GM19240 (cell line): ENCODE measurements at regions not wholly inside any gene's neighbourhood (a gene's known extent, or its start where the extent isn't known, plus 50 kb on each side); places are given as distances from the start of the nearest gene placed in this dataset.

Experiments
- DNase-seq: peaks from one replicate; pipeline ENCODE4 v3.0.0; 2011; ENCODE audit warnings: low spot score; ENCODE audit not compliant: insufficient read length

DNA sequence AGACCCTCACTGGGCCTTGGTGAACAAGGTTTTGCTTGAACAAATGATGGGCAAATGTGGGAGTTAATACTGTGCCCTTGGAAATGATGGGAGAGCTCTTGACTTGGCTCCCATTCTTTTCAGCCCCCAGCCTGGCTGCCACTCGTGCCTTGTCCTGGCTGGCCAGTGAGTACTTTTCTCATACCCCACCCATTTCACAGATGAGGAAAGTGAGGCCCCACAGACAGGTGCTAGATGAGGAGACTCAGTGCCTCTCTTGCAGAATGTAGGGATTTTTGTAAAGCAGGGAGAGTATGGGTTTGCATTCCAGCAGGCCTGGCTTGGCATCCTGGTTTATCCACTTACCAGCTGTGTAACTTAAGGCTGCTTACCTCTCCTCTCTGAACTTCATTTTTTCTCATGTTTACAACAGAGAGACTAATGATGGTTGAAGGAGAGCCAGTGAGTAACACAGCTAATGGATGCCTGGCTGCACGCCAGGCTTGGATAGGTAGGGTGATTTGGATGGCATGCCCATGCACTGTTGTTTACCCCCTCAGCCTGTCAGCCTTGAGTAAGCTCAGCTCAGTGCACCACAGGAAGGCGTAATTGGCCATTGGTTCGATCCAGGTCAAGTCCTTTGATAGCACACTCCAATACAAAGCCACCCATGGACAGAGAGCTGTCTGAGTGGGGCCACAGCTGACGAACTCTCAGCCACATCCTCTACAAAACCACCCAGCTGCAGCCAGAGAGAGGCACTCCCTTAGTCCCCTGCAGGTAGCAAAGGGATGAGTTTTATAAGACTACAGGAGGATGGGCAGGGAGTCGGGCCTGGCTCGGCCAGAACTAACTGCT is 436.8 kb downstream of the RPS24 start:
- DNase-seq: no peak

DNA sequence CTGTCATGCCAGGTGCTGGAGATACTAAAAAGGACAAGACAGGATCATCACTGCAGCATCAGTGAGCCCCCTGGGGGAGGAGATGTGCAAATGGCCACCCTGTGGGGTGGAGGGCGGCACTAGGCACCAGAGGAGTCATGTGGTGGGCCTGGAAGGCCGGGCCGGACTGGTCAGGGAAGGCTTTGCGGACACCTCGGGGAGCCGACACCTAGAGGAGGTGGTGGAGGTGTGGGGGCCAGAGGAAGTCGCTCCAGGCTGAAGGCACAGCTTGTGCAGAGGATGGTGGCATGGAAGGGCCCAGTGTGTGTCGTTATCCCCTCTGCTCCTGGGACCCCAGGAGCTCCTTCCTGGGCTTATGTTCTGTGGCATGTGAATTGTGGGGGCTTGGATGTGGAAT is 437.7 kb downstream of the RPS24 start:
- no peak for DNase-seq

DNA sequence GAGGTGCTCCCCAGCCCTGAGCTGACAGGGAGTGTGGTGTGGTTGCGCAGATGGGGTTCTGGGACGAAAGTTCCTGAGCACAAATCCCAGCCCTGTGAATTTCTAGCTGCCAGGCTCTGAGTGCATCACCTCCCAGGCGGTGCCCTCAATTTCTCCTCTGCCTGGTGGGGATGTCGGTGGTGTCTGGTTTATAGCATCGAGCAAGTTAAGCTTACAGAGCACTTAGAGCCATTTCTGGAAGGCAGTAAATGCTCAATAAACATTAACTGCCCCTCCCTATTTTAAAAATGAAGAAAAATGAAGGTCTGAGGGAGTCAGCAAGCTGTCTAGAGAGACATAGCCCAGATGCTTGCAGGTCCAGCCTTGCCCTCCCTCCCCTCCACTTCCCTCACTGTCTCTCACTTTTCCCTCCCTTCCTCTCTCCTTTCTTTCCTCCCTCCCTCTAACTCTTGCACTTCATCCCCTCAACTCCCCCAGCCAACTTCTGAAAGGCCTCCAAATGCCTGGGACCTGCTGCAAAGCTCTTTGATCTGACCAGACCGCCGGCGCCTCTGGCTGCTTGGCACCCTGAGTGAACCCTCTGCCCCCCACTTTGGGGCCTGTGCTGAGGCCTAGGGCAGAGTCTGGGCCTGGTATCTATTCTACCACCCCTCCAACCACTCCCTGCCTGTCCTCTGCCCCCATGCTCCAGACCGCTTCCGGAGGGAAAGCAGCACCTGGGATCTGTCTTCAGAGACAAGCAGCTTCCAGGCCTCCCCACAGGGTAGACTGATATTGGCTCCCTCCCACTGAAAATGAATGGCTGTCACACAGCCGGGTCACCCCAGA is 438.3 kb downstream of the RPS24 start:
- DNase-seq: no peak

DNA sequence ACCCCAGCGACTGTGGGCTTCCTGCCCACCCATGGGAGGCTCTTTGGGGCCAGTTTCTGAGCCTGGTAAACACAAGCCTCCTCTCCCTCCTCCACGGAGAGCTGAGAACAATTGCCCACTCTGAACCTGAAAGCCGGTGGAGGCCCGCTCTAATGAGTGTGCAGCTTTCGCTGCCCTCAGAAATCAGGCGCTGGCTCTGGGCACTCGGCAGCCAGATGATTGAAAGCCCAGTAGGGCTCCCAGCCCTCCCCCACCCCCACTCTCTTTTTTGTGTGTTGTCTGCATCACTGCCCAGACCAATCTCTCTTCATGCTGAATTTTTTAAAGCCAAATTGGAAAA is 438.9 kb downstream of the RPS24 start:
- DNase-seq: no peak

DNA sequence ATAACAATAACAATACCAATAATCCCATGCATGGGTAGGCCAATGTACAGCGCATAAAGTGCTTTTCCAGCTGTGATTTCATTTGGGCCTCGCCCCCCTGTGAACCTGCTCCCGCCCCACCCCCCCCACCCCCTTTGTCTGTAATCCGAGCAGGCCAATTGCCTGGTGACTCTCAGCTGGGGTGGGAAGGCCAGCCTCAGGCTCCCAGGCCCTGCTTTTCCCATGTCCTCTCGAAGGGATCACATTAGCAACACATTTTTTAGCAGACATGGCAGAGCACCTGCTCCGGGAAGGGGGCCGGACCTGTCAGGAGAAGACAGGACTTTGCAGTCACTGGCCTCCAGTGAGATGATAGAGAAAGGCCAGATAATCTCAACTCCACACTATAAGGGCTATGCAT is 439.3 kb downstream of the RPS24 start:
- no peak for DNase-seq

DNA sequence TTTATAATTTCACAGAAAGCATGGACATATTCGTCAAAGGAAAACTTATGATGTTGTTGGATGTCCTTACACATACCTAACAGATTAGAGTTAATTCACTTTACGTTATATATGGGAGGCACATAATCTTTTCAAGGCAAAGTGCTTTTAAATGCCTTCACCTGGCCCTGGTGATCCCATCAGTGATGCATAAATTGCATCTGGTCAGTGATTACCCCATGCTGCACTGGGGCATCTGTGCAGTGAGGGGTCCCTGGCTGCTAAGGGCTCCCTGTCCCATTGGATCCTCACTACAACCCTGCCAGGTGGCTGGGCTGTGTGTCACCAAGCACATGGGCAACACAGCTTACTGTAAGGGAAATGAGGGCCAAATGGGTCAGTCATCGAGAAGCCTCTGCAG is 441.1 kb downstream of the RPS24 start:
- no peak for DNase-seq

DNA sequence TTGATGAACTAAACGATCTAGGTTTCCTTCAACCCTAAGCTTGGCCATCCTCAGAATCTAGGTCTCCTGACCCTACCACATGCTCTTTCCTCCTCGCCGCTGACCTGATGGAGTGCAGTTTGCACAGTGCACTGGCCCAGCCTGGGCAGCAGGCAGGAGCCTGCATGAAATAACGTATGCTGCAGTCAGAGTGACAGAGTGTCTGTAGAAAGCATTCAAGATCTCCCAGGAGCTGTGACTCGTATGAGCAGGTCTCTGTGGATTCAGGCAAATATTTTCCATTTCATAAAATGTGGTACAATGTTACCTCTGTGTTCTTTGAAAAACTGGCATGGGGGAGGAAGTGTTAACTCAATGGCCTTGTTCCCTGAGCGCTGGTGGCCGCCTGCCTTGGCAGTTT is 441.8 kb downstream of the RPS24 start:
- no peak for DNase-seq

DNA sequence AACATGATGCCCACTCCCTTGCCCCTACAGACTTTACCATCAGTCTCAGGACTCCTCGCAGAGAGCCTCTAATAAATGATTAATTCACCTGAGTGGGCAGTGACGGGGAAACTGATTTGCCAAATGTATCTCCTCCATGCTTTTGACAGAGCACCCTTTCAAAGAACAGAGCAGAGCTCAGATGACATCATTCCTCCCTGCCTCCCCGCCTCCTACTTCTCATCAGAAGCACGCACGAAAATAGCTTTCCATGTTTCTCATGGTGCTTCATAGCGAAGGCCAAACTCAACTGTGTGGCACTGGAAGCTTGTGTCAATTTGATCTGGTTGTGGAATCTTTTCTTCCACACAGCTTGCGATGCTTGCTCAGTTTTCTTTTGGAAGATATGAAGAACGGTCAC is 442.5 kb downstream of the RPS24 start:
- DNase-seq: no peak

DNA sequence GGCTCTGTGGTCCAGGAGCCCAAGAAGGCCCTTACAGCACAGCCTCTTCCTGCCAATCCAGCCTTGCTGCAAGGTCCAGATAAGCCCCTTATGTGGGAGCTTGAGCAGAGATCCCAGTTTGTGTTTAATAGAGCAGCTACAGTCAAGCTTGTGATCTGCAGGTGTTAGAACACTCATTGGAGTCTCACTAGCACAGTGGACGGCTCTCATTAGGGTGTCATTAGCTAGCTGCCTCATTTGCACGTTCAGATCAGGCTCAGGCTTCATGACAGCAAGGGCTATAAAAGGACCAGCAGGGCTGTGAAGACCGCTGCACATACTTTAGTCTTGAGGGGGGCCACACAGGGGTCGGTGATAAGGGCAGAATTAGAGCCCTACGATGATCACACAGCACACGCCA is 443.2 kb downstream of the RPS24 start:
- no peak for DNase-seq

DNA sequence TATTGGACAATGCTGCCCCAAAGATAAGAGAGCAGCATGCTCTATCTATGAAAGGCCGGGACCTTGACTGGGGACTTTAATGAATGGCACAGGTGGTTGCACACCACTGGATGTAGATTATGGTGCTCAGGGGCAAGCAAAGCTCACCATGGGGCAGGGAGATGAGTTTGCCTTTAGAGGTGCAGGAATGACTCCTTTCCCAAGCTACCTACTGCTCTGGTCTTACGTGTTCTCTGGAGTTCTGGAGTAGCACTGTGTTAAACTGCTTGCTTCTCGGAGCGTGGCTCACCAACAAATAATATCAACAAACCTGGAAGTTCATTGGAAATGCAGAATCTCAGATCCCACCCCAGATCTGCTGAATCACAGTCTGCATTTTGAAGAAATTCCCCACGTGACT is 445.3 kb downstream of the RPS24 start:
- DNase-seq: no peak

DNA sequence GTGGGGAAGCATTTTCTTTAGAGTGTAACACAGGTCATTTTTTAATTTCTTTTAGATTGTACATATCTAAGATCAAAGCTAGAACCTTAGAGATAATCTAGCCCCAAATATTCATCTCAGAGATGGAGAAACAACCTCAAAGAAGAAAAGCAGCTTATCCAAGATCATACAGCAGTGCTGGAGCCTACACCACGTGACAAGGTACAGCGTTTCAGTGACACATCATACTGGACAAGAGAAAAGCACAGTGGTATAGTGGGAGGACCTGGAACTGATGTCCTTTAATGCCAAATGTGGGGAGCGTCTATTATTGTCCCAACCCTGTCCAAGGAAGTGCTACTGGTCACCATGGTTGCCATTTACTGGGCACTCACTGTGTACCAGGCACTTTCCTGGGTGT is 445.8 kb downstream of the RPS24 start:
- DNase-seq: no peak

DNA sequence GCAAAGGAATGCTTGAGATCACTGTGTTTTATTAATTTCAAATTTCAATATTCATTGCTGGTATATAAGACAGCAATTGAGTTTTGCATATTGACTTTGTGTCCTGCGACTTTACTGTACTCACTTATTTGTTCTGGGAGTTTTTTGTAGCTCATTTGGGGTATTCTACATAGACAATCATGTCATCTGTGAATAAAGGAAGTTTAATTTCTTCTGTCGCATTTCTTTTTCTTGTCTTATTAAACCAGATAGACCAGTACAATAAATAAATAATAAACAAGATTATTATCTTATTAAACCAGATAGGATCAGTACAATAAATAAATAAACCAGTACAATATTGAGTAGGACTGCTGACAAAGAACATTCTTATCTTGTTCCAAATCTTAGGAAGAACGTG is 448.2 kb downstream of the RPS24 start:
- no peak for DNase-seq

DNA sequence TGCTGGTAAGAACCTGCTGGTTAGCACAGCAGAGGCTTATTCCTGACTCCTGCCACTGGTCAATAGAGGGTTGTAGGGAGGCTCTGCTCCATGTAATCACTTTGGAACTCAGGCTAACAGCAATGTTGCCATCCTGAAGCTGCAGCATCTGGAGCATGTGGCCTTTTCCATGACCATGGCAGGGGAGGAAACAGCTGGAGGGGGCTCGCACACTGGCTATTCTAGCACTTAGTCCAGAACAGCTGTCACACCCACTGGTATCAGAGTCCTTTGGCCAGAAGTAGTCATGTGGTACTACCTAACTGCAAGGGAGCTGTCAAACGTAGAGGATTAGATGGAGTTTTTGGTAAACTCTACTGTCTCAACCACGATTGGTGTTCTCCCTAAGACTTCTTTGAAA is 450.0 kb downstream of the RPS24 start:
- DNase-seq: no peak

DNA sequence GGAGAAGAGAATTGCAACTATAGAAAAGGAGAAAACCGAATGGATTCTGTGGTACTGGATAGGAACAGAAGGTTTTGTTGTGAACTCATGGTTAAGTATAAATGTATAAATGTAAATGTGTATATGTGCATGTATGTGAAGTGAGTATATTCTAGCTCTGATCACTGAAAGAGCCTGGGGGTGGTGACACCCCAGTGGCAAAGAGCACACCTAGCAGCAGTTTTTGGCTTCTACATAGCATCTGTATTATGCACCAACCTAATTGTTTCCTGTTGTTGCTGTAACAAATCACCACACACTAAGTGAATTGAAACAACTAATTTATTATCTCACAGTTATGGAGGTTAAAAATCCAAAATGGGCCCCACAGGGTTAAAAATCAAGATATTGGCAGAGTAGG is 455.4 kb downstream of the RPS24 start:
- DNase-seq: no peak

DNA sequence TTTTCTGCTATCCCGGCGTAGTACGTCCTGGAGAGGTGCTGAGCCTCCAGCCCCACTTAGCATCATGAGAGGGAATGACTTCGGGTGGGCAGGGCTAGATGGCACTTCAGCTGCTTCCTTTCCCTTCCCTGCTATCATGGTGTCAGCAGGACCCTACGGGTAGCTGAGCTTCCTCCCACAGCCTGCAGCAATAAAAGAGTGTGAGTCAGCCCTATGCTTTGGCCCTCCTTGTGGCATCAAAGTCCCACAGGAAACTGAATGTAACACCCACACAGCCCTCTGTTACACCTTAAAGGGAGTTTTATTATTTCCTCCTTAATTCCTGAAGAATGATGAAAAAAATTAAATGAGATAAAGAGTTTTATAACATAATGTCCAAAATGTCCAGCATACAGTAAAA is 458.1 kb downstream of the RPS24 start:
- no peak for DNase-seq

DNA sequence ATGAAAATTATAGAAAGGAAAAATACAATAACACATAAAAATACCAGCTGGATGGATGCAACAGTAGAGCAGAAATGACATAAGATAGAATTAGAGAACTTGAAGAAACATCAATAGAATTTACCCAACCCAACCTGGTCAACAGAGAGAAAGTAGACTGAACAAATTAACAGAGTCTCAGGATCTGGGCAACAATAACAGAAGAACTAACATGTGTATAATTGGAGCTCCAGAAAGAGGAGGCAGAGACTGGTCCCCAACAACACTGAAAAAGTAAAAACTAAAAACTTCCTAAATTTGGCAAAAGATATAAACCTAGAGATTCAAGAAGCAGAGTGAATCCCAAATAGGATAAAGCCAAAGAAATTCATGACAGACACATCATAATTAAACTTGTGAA is 458.8 kb downstream of the RPS24 start:
- no peak for DNase-seq

DNA sequence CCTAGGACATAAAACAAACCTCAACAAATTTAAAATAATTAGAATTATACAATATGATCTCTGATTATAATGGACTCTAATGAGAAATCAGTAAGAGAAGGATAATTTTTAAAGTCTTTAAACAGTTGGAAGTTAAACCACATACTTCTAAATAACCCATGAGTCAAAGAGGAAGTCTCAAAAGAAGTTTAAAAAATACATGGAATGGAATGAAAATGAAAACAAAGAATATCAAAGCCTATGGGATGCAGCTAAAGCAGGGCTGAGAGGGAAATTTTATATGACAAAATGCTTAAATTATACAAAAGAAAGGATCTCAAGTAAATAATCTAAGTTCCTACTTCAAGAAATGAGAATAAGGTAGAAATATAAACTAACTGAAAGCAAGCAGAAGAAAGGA is 460.5 kb downstream of the RPS24 start:
- DNase-seq: no peak

DNA sequence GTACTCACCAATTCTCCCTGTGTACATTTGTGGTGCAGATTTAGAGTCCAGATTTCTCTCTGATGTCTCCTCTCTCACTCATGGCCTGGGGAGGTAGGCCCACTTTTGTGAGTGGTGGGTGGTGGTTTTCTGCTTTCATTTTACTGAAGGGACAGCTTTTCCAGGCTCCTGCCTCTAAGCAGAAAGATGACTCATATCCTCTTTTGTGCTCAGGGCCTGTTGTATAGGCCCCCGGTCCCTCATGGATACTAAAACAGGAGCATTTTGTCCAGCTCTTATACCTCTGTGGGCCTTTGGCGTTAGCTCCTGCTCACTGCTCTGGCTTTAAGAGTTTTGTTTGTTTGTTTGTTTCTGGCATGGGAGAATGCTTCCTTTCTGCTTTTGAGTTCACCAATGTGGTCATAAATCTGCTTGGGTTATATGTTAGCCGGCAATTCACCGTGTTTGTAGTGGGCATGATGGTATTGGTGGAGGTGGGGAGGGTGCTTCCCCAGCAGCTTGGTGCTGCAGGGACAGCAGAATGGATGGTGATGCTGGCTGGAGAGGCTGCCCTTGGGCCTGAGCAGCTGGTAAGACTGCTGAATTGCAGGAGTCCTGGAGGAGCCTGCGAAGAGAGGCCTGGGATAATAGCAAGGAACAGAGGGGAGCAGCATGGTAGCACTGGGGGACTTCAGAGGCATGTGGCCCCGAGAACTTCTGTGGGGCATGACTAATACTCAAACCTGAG is 468.7 kb downstream of the RPS24 start:
- no peak for DNase-seq

DNA sequence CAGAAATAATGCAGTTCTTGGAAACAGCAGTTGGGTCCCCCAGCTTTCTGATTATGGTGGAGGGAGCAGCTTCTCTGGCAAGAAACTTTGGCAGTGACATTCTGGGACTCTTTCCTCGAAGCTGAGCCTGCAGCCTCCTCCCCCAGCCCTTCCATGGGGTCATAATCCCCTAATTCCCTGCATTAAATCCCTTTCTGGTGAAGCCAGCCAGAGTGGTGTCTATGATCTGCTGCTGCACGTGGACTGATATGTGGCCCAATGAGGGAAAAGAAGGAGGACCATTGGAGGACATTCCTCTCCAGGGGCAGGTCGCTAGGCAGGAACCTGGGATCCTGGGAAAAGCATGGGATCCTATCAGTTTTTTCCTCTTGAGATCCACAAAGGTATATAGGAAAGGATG is 470.5 kb downstream of the RPS24 start:
- DNase-seq: no peak

DNA sequence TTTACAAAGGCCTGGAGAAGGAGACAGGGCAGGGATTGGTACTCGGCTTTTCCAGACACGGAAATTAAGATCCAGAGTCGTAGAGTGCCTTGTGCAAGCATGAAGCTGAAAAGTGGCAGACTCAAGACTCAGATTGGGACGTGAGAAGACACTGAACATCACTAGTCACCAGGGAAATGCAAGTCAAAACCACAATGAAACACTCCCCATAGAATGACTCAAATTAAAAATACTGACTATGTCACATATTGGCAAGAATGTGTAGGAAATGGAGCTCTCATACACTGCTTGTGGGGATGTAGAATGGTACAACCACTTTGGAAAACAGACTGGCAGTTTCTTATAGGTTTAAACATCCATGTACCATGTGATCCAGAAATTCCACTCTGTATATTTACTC is 472.0 kb downstream of the RPS24 start:
- DNase-seq: no peak

DNA sequence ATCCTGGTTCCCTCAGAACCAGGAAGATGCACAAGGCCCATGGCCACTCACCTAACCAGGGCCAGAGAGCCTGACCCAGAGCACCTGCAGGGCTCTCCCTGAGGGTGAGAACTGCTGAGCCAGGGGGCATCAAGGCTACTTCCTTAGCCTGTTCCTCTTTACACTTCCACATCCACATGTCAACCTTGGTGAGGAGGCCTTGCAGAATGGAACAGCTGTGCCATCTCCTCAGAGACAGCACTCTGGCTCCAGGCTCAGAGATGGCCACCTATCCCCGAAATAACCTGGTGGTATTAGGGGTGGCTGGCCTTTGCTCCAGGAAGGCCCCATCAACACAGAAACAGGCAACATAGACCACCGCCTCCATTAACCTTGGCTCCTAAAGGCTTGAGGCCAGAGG is 473.0 kb downstream of the RPS24 start:
- DNase-seq: no peak

DNA sequence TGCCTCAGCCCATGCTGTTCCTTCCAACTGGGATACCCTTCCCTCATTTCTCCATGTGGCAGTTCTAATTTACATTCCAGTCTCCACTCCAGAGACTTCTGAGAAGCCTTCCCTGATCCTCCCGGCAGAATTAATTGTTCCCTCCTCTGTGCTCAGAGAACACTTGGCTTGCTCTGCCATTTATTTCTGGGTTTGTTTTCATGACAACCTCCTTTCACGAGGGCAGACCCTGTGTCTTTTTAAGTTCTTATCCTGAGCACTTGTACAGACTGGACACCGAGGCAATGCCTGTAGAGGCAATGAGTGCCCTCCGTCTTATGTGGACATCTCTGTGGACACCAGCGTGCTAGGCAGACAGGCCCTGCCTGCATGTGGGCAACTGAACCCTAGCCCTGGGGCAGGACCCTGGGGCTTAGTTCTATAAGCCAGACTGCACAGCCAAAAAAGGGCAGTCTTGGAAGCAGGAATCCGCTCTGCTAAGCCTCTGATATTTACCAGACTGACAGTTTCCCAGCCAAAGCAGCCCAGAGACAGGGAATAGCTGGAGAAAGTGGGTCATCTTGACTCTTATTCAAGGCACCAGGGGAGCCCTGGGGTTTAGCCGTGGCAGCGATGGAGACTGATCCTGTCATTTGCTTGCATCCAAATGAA is 474.0 kb downstream of the RPS24 start:
- DNase-seq: no peak
